NCI-H128 (cell line): ENCODE measurements at regions not wholly inside any gene's neighbourhood (a gene's known extent, or its start where the extent isn't known, plus 50 kb on each side); places are given as distances from the start of the nearest gene placed in this dataset.
"Not testable (repeated sequence)": the region's sequence is repeated elsewhere in the genome, so short reads cannot be mapped to it uniquely, and the experiment has no call there.

ENCODE experiments used
- DNase-seq: peaks from one replicate; lab custom pipeline; 2025; ENCODE audit not compliant: unreplicated experiment; lab: John Stamatoyannopoulos, UW

DNA sequence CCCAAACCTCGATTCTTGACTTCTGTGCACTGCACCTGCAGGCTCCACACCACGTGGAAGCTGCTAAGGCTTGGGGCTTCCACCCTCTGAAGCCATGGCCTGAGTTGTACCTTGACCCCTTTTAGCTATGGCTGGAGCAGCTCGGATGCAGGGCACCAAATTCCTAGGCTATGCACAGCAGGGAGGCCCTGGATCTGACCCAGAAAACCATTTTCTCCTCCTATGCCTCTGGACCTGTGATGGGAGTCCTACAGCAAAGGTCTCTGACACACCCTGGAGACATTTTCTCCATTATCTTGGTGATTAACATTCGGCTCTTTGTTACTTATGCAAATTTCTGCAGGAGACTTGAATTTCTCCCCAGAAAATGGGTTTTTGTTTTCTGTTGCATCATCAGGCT lies 309.2 kb upstream of the DDI1 start:
- no peak for DNase-seq

- DNase-seq, result no peak
Observed at GRCh38 chr11:103729617-103730016, 306.8 kb upstream of the DDI1 start.

DNA sequence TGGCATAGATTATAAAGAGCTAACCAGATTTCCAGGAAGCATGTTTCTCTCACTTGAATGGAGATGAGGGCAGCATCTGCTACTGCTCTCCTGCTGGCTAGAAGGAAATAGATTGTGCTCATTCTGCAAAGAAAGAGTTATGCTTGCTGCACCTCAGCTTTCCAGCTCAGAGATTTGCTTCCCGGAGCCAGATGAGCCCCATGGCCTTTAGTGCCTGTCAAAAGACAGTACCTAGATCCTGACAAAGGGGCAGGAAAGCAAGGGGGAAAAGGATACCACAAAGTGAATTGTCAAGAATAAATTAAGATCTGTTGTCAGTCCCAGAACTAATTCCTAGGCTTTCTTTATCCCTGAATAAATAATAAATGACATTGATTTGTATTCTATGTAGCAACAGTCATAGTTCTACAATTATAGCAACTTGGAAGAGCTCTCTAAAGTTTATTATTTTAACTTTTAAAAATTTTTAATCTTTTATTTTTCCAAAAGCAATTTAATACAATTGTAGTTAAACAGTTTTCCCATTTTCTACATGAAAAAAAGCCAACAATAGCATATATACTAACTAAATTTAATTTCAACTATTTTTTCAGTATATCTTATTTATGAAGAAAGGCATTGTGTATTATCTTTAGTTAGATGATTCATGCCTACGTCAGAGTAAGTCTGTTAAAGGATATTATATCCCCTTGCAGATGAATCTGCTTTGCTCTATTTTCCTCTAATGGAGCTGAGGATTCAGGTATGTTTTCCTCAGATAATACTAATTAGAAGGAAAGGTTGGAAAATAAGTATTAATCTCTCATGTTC lies 306.1 kb upstream of the DDI1 start:
- DNase-seq, result no peak

- no peak for DNase-seq
Observed at GRCh38 chr11:103731670-103732069, 304.8 kb upstream of the DDI1 start.

GRCh38 chr11:103733889-103734288 lies 302.6 kb upstream of the DDI1 start:
- no peak for DNase-seq

GRCh38 chr11:103735497-103736032 lies 300.9 kb upstream of the DDI1 start:
- no peak for DNase-seq

DNA sequence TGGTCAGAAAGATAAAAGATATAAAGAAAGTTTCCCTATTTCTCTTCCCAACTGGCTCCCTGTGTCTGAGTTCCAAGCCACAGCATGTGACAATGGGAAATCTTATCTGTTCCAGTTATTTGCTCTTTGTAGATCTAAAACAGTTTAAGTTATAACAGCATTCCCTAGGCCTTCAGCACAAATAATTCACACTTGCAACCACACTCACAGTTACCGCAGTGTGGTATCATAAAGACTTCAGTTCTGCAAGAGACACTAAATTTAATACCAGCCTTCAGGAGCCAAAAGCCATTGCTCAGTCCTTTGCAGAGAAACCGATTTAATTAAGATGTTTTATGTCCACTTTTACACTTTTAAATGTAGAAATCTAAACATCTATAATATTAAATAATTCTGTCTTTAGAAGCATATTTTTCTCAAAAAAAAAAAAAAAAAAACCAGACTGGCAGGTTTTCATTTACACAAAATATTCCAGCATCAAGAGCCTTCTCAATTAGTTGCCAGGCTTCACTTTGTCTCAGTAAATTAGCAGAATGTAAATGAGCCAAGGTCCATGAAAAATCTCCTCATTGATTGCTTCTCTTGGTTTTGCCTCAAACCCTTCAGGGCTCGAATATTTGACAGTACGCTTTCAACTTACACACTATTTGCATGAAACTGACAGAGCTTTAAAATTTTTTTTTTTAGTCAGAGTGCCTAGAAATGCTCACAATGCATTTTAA lies 300.0 kb upstream of the DDI1 start:
- no peak for DNase-seq

DNA sequence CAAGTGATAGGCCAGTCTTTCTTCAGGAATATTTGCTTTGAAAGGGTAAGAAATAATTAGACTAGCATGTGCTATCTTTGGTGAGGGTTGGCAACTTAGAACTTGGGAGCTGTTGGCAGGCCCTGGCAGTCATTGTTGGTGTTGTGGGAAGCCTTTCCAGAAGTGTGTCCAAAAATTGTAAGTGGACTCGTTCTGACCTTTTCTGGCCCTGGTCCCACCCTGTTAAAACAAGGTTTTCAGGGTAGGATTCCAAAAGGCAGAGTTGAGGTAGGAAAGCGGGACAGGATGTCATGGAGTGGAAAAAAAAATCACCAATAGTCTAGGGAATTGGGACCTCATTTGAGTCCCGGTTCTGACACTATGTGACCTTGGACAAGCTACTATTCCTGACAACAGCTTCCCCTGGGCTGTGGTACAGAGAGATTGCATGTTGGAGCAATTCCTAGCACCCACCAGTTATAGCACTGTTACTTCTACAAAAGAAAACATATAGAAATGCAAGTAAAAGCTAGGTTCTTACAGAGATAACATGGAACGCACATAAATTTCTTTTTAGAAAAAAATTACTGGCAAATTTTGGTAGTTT lies 299.3 kb upstream of the DDI1 start:
- DNase-seq, result no peak

DNA sequence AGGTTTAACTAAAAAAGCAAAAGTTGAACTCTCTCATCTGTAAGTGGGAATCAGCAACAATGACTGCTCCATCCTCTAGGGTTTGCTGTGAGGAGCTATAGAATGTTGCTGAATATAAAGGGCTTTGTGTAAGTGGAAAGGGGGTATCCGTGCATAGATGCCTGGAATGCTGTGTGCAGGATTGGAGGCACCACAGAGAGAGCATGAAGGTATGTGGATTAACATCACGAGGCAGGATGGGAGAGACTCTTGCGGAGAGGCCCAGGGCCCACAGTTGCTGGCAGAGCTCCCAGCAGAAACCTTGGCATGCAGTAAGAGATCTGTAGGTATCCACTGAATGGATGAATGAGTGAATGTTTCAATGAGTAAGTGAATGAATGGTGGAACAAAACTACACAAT lies 298.7 kb upstream of the DDI1 start:
- DNase-seq, result no peak

- not testable (repeated sequence) for DNase-seq
Observed at GRCh38 chr11:103739074-103739796, 297.2 kb upstream of the DDI1 start.

DNA sequence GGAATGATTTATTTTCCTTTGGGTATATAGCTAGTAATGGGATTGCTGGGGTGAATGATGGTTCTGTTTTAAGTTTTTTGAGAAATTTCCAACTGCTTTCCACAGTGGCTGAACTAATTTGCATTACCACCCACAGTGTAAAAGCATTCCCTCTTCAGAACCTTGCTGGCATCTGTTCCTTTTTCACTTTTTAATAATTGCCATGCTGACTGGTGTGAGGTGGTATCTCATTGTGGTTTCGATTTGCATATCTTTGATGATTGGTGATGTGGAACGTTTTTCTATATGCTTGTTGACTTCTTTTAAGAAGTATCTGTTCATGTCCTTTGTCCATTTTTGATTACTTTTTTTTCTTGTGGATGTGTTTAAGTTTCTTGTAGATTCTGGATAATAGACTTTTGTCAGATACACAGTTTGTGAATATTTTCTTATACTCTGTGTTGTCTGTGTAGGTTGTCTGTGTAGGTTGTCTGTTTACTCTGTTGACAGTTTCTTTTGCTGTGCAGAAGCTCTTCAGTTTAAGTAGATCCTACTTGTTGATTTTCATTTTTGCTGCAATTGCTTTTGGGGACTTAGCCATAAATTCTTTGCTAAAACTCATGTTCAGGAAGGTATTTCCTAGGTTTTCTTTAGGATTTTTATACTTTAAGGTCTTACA lies 291.8 kb upstream of the DDI1 start:
- DNase-seq, result no peak

- DNase-seq, result no peak
Observed at GRCh38 chr11:103749158-103749557, 287.3 kb upstream of the DDI1 start.

DNA sequence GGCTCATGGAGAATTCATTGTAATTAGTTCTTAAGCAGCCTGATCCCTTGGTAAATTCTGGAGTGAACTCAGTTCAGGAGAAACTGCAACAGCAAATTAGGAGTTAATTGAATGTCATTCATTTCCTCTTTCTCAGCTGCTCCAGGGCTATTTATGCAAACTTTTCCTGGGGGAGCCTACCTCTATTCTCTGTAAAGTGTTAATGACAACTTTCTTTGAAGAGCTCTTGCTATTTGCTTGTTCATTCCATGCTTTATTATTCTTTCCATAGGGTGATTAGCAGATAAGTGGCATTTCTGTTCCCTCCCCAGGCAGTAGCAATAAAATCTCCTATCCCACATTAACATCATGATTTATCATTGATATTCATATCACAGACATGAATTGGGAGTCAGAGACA lies 267.6 kb upstream of the DDI1 start:
- DNase-seq, result no peak

DNA sequence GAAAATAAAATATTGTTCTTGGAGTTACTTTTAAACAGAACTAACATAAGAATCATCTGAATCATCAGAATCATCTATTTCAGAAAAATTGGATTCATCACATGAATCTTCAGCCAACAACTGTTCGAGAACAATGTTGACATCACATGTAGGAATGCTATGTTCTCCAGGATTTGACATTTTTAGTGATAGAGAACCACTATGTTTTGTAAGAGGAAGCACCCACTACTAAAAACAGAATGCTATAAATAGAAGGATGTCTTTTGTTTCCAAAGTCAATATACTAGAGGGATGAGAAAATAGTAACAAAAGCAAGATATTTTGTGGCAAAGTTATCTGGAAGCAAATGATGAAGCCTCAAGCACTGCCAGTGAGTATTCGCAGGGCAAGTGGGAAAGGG lies 263.4 kb upstream of the DDI1 start:
- no peak for DNase-seq

- no peak for DNase-seq
Observed at GRCh38 chr11:103773537-103773936, 262.9 kb upstream of the DDI1 start.

DNA sequence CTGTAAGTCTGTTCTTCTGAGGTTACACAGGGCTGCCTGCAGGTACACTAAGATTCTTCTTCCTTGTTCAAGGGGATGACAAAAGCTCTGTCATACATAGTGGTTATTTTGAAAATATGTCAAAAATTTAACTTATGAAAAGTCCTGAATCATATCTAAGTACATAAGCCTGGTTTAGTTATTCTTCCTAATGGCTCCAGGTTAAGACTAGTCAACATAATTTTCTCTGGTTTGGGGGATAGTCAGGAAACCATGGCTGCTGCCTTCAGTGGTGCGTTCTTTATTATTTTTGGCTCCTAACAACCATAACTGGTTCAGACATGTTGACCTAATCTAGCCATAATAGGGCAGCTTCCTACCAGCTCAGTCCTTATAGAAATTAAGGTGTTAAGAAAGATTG lies 257.4 kb upstream of the DDI1 start:
- no peak for DNase-seq

GRCh38 chr11:103789952-103790351 lies 246.5 kb upstream of the DDI1 start:
- DNase-seq, result no peak

GRCh38 chr11:103792981-103793468 lies 243.4 kb upstream of the DDI1 start:
- DNase-seq, result no peak

GRCh38 chr11:103794262-103794661 lies 242.2 kb upstream of the DDI1 start:
- DNase-seq, result no peak

GRCh38 chr11:103798026-103798425 lies 238.4 kb upstream of the DDI1 start:
- DNase-seq, result no peak

DNA sequence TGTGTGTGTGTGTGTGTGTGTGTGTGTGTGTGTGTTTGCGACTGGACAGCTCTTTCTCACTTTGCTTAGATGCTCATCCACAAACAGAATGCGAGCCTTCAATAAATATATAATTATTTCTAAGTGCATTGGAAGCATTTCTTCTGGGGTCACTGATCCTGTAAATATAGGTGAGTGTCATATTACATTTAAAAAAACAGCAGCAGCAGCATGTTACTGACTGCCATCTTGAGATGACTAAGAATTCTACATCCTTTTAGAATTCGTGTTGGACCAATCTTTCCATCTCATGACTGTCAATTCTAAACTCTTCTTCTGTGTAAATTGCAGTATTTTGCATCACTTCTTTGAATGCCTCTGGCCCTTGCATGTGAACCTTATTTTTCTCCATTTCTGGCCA lies 238.0 kb upstream of the DDI1 start:
- no peak for DNase-seq
